ENCODE measurements at regions not wholly inside any gene's neighbourhood (a gene's known extent, or its start where the extent isn't known, plus 50 kb on each side); places are given as distances from the start of the nearest gene placed in this dataset.

DNA sequence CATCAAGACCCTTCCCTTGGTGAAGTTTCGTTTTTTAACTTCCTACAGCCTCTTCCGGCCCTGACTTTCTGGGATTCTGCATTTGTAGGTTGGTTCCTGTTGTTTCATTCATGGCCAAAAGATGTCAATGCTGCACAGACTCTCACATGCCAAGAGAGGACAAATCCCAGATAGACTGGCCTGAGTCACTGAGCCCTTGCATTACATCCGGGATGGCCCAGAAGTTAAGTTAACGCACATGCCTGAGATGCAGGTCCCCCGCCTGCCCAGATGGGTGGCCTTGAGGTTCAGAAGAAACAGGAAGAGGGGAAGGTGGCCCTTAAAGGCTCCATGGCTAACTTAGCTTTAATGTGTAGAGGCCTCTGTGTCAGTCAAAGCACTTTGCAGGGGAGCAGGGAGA, 51.6 kb upstream of the SRGAP3 start:
- no peak for DNase-seq

DNA sequence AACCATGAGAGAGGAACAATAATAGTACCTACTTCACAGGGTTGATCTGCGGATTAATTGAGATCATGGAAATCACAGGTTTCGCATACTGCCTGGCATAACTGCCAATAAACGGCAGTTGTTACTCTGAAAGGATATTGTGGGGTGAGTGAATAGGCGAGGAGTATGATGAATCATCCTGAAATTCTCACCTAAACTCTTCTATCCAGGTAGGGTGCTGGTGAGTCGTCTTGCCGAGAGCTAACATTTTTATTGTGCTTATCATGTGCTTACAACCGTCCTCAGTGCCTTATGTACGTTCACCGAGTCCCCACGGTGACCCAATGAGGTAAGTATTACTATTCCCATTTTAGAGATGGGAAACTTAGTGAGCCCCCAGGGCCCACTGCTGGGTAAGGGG, 52.4 kb upstream of the SRGAP3 start:
- no peak for DNase-seq

DNA sequence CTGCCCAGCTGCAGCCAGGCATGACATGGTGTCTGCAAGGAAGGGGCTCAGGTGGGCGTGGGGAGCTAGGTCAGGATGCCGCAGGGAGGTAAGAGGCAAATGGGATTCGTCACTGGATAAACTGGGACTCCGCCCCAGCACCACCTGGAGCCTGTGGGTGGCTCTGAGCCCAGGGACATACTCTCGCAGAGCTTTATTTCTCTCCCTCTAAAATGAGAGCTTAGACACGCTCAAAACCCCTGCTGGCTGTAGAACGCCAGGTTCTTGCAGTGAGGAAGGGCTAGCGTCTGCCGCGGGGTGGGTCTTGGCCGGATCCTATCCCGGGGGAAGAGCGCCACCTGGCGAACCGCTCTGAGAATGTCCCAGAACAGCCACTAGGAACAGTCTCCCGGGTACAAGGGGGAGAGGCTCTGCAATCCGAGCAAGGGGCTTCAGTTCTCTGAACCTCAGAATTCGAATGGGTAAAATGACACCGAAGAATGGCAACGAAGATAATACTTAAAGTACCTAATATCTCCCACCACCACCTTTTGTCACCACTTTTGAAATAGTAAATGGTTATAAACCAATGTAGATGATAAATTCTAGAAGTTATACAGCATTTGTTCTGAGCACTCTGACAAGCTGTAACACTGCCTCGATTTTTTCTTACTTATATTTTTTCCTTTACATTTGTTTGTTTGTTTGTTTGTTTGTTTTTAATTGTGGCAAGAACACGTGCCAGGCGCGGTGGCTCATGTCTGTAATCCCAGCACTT, 53.2 kb upstream of the SRGAP3 start:
- peak; percentile 74 to 80 for DNase-seq

DNA sequence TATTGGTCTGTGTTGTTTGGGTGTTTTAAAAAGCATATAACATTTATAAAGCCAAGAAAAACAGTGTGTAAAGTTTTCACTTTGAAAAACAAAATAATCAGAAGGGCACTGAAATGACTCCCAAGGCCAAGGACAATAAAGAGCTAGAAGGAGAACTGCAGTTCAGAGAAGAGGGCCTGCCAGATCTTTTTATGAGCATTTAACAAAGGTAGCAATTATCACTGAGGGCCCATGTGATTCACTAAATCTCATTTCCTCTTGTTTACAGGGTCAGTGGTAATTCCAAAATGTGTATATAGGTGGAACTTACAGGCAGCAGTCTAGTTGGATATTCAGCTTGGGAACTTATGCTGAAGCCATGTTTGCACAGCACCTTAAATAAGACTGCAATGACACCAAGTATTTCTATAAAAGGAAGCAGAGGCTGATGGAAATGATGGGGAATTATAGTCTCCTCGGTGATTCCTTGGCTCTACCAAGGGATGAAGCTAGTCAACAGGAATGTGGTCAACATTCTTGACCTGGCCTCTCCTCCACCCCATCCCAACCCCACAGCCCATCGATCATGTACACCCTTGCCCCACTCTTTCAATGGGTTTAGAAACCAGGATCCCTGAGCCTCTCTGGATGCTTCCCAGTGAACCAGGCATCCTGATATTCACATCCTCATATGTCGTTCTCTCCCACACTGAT, 54.4 kb upstream of the THUMPD3 start:
- no peak for DNase-seq

DNA sequence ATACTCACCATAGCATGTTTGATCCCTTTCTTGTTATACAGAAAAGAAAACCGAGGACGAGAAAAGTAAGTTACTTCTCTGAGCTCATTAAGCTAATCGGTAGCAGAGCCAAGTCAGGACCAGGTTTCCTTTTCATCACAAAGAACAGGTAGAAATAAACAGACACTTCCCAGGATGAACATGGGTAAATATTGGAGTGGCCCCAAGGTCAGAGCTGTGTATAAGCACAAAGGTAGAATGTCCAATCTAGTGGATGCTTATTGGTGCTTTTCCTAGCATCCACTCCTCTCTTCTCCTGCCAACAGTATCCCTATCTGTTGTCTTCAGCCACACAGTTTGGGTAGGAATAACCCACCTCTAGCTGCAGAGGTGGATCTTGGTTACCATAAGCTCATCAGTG, 52.8 kb upstream of the THUMPD3 start:
- DNase-seq = no peak

DNA sequence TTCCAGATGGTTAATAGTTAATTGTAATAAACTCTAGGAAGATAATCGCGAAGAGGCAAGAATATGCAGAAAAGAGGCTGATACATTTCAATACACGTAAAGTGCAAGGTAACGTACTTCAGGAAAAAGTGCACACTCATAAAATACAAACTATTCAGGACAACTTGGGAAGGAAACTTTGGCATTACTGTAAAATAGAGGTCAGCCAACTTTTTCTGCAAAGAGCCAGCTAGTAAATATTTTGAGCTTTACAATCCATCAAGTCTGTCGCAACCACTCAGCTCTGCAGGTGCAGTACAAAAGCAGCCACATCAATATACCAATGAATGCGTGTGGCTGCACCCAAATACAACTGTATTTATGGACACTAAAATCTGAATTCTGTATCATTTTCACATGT, 51.6 kb upstream of the THUMPD3 start:
- no peak for DNase-seq

Data from activated CD4-positive, alpha-beta T cell treated with anti-CD3 and anti-CD28 coated beads, Interleukin-2, amount 50 U/mL, for 48 hours (primary cell).